ENCODE measurements at regions not wholly inside any gene's neighbourhood (a gene's known extent, or its start where the extent isn't known, plus 50 kb on each side); places are given as distances from the start of the nearest gene placed in this dataset.

DNA sequence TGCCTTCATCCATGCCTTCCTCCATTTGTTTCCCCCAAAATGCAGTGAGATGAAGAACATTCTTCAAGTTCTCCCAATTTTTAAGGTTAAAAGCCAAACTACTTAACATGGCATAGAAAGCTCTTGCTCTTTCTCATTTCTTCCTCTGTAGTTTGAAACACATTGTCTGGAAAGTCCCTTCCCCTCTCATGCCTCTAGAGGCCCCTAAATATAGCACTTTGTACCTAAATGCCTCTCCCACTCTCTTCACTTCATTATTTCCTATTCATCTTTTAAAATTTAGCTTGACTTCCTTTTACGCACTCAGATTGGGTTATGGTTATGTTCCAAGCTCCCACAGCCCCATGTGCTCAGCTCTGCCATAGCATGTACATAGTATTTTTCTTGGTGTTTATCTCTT is 389.3 kb downstream of the HDGFL1 start:
- 89% methylated on average over 1 of the region's 1 CpG for WGBS
- H3K4me3 ChIP-seq (ENCODE audit: low read depth in 1 of 3, low read length in 3 of 3): no peak overlapping the region
- H3K36me3 ChIP-seq (ENCODE audit: control insufficient read depth in 4 of 4, insufficient read depth in 3 of 4, low read depth in 1 of 4, low read length in 3 of 4): peaks cover 0 to 1% (median 0%) of the 10 kb centered on the region in 4 donors
- DNase-seq (ENCODE audit: low spot score): no peak
- no peak overlapping the region for H3K27ac ChIP-seq (ENCODE audit: low read depth in 1 of 2, low read length in 2 of 2)
- no peak overlapping the region for H3K9ac ChIP-seq (ENCODE audit: low read depth in 1 of 2, low read length in 2 of 2)
- H3K4me1 ChIP-seq (ENCODE audit: control insufficient read depth in 4 of 4, insufficient read depth in 4 of 4, low read length in 3 of 4): peaks cover 0 to 5% (median 1%) of the 10 kb centered on the region in 4 donors
- H3K9me3 ChIP-seq (ENCODE audit: control insufficient read depth in 4 of 4, low read length in 3 of 4): no peaks in the 10 kb centered on the region
- no peak for TF ChIP-seq YY1 (IDR thresholded peaks at IDR 0.05)
- no peak for TF ChIP-seq FOXA2 (IDR thresholded peaks at IDR 0.05)
- TF ChIP-seq, protein P1, sequence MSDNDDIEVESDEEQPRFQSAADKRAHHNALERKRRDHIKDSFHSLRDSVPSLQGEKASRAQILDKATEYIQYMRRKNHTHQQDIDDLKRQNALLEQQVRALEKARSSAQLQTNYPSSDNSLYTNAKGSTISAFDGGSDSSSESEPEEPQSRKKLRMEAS (IDR thresholded peaks at IDR 0.05): no peak
- H3K27me3 ChIP-seq (ENCODE audit: control insufficient read depth in 4 of 4, insufficient read depth in 4 of 4, low read length in 3 of 4): peaks cover 0 to 4% (median 0%) of the 10 kb centered on the region in 4 donors

DNA sequence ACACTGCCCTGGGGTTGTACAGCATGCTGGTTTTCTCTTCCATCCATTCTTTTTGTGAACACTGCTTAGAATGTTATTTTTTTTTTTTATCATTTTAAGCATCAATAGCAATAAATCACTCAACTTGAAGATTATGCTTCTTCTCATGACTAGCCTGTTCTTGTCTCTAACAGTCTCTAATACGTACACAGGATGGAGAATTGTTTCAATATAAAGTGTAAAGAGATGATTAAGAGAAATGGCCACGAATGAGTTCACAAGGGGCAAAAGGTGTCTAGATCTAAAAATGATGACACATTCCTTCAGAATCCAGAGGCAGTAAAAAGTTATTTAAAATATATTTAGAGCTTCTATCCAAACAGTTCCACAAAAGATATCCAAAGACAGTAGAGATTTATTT is 390.2 kb downstream of the HDGFL1 start:
- WGBS: 73% methylated on average over 2 of the region's 2 CpGs
- Histone ChIP-seq H3K27me3 (ENCODE audit: control insufficient read depth in 4 of 4, insufficient read depth in 4 of 4, low read length in 3 of 4) (peaks cover 0 to 4% (median 0%) of the 10 kb centered on the region in 4 donors), H3K4me3 (ENCODE audit: low read depth in 1 of 3, low read length in 3 of 3) (no peak overlapping the region), H3K9ac (ENCODE audit: low read depth in 1 of 2, low read length in 2 of 2) (no peak overlapping the region), H3K9me3 (ENCODE audit: control insufficient read depth in 4 of 4, low read length in 3 of 4) (no peaks in the 10 kb centered on the region), H3K27ac (ENCODE audit: low read depth in 1 of 2, low read length in 2 of 2) (no peak overlapping the region), H3K36me3 (ENCODE audit: control insufficient read depth in 4 of 4, insufficient read depth in 3 of 4, low read depth in 1 of 4, low read length in 3 of 4) (peaks cover 0 to 1% (median 0%) of the 10 kb centered on the region in 4 donors), H3K4me1 (ENCODE audit: control insufficient read depth in 4 of 4, insufficient read depth in 4 of 4, low read length in 3 of 4) (peaks cover 0 to 5% (median 1%) of the 10 kb centered on the region in 4 donors)
- TF ChIP-seq TAF1 (conservative IDR thresholded peaks at IDR 0.05) (no peak), FOXA1 (IDR thresholded peaks at IDR 0.05) (no peak), HNF4A (conservative IDR thresholded peaks at IDR 0.05) (no peak), GABPA (IDR thresholded peaks at IDR 0.05 in 1 of 2, conservative IDR thresholded peaks at IDR 0.05 in 1 of 2) (no peak)
- no peak for DNase-seq (ENCODE audit: low spot score)

DNA sequence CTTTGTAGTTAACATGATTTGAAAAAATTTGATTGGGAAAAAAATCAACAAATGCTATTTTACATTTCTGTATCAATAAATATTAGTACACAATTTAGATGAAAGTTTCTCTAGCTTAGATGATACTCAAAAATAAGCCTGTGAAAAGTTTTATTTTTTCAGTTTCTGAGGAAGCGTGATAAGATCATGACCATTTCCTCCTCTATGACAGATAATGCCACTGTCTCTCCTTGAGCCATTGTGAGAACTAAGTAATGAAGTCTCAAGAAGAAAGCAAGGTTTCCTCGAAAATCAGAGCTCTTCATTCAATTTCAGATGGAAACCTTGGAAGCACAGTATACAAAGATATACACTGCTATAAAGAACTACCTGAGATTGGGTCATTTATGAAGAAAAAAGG is 395.0 kb downstream of the HDGFL1 start:
- H3K4me3 ChIP-seq (ENCODE audit: low read depth in 1 of 3, low read length in 3 of 3): no peak overlapping the region
- no peak overlapping the region for H3K27ac ChIP-seq (ENCODE audit: low read depth in 1 of 2, low read length in 2 of 2)
- no peak overlapping the region for H3K9ac ChIP-seq (ENCODE audit: low read depth in 1 of 2, low read length in 2 of 2)
- peaks cover 0 to 1% (median 0%) of the 10 kb centered on the region in 4 donors for H3K36me3 ChIP-seq (ENCODE audit: control insufficient read depth in 4 of 4, insufficient read depth in 3 of 4, low read depth in 1 of 4, low read length in 3 of 4)
- TF ChIP-seq FOXA1 (IDR thresholded peaks at IDR 0.05): no peak
- TF ChIP-seq GABPA (IDR thresholded peaks at IDR 0.05 in 1 of 2, conservative IDR thresholded peaks at IDR 0.05 in 1 of 2): no peak
- no peak for DNase-seq (ENCODE audit: low spot score)
- no peaks in the 10 kb centered on the region for H3K4me1 ChIP-seq (ENCODE audit: control insufficient read depth in 4 of 4, insufficient read depth in 4 of 4, low read length in 3 of 4)
- 69% methylated on average over 2 of the region's 2 CpGs for WGBS
- H3K9me3 ChIP-seq (ENCODE audit: control insufficient read depth in 4 of 4, low read length in 3 of 4): no peaks in the 10 kb centered on the region
- peaks cover 0 to 4% (median 0%) of the 10 kb centered on the region in 4 donors for H3K27me3 ChIP-seq (ENCODE audit: control insufficient read depth in 4 of 4, insufficient read depth in 4 of 4, low read length in 3 of 4)

DNA sequence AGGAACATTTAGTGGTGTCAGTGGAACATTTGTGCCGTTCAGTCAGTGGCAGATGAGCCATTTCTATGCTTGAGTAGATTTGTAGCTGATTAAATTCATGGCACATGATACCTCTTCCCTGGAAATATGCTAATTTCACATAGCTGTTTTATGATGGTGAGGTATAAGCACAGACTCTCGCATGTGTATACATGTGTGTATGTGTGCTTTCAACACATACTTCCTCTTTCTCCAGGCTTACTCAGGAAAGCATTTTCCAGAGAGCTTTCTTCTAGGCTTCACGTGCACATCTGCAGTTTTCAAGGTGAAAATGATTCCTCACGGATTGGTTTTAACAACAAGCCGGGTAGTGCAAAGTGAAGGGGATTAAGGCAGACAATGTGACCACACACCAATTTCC is 396.5 kb downstream of the HDGFL1 start:
- Histone ChIP-seq H3K4me3 (ENCODE audit: low read depth in 1 of 3, low read length in 3 of 3) (no peak overlapping the region), H3K9me3 (ENCODE audit: control insufficient read depth in 4 of 4, low read length in 3 of 4) (no peaks in the 10 kb centered on the region), H3K36me3 (ENCODE audit: control insufficient read depth in 4 of 4, insufficient read depth in 3 of 4, low read depth in 1 of 4, low read length in 3 of 4) (peaks cover 0 to 1% (median 0%) of the 10 kb centered on the region in 4 donors), H3K27me3 (ENCODE audit: control insufficient read depth in 4 of 4, insufficient read depth in 4 of 4, low read length in 3 of 4) (peaks cover 0 to 4% (median 0%) of the 10 kb centered on the region in 4 donors), H3K9ac (ENCODE audit: low read depth in 1 of 2, low read length in 2 of 2) (no peak overlapping the region), H3K27ac (ENCODE audit: low read depth in 1 of 2, low read length in 2 of 2) (no peak overlapping the region), H3K4me1 (ENCODE audit: control insufficient read depth in 4 of 4, insufficient read depth in 4 of 4, low read length in 3 of 4) (no peaks in the 10 kb centered on the region)
- WGBS: 65% methylated on average over 5 of the region's 5 CpGs
- DNase-seq (ENCODE audit: low spot score): no peak
- no peak for TF ChIP-seq NR2F2 (IDR thresholded peaks at IDR 0.05)
- no peak for TF ChIP-seq TAF1 (conservative IDR thresholded peaks at IDR 0.05)
- no peak for TF ChIP-seq RAD21 (IDR thresholded peaks at IDR 0.05)
- TF ChIP-seq, protein P2, sequence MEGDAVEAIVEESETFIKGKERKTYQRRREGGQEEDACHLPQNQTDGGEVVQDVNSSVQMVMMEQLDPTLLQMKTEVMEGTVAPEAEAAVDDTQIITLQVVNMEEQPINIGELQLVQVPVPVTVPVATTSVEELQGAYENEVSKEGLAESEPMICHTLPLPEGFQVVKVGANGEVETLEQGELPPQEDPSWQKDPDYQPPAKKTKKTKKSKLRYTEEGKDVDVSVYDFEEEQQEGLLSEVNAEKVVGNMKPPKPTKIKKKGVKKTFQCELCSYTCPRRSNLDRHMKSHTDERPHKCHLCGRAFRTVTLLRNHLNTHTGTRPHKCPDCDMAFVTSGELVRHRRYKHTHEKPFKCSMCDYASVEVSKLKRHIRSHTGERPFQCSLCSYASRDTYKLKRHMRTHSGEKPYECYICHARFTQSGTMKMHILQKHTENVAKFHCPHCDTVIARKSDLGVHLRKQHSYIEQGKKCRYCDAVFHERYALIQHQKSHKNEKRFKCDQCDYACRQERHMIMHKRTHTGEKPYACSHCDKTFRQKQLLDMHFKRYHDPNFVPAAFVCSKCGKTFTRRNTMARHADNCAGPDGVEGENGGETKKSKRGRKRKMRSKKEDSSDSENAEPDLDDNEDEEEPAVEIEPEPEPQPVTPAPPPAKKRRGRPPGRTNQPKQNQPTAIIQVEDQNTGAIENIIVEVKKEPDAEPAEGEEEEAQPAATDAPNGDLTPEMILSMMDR (IDR thresholded peaks at IDR 0.05; ENCODE audit: low read depth, low read length, missing input control): no peak
- TF ChIP-seq, protein P1 (IDR thresholded peaks at IDR 0.05): no peak
- TF ChIP-seq SP1 (IDR thresholded peaks at IDR 0.05): no peak
